Adrenal gland (tissue), 5 donors: ENCODE measurements at regions not wholly inside any gene's neighbourhood (a gene's known extent, or its start where the extent isn't known, plus 50 kb on each side); places are given as distances from the start of the nearest gene placed in this dataset.

Source experiments
- POLR2A ChIP-seq, 2 donors: fragments of 450-650 bp; IDR thresholded peaks; one replicate each; pipeline ENCODE4 v1.6.1; 2017; ENCODE audit warnings: antibody characterized with exemption in 2 of 2, mild to moderate bottlenecking in 2 of 2, moderate library complexity in 1 of 2
- TF ChIP-seq, protein P1 (sequence below), 6 experiments: fragments of 450-650 bp in 4 of 6; fragments of 200-600 bp in 2 of 6; sonication (generic) in 1 of 6; IDR thresholded peaks; 1 replicate in 5 of 6; 2 replicates in 1 of 6; pipeline versions ENCODE4 v1.5.1 to v1.8.0; 2016 to 2021; ENCODE audit warnings: antibody characterized with exemption in 6 of 6, mild to moderate bottlenecking in 2 of 6, moderate library complexity in 1 of 6
- donor health status: DM: no; HTN: no; CAD: no.

DNA sequence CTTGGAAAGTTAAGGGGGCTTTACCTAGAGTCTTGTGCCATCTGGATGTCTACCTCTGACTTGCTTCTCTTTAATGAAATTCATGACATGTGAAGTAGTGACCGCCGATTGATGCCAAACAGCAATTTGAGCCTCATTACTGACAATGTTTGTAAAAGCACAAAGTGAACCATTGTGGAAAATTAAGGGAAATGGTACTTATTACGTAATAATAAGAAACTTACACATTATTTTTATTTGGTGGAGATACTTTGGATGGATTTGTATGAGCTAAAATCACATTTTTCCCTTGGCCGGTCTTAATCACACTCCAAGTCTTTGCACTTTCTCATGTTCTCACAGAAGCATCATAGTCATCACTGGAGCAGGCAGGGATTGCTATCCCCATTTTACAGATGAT lies 265.1 kb upstream of the KLF6 start:
- TF ChIP-seq, protein P1, sequence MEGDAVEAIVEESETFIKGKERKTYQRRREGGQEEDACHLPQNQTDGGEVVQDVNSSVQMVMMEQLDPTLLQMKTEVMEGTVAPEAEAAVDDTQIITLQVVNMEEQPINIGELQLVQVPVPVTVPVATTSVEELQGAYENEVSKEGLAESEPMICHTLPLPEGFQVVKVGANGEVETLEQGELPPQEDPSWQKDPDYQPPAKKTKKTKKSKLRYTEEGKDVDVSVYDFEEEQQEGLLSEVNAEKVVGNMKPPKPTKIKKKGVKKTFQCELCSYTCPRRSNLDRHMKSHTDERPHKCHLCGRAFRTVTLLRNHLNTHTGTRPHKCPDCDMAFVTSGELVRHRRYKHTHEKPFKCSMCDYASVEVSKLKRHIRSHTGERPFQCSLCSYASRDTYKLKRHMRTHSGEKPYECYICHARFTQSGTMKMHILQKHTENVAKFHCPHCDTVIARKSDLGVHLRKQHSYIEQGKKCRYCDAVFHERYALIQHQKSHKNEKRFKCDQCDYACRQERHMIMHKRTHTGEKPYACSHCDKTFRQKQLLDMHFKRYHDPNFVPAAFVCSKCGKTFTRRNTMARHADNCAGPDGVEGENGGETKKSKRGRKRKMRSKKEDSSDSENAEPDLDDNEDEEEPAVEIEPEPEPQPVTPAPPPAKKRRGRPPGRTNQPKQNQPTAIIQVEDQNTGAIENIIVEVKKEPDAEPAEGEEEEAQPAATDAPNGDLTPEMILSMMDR (IDR thresholded peaks at IDR 0.05) = no peak
- no peak for TF ChIP-seq POLR2A (IDR thresholded peaks at IDR 0.05)
